ENCODE measurements at regions not wholly inside any gene's neighbourhood (a gene's known extent, or its start where the extent isn't known, plus 50 kb on each side); places are given as distances from the start of the nearest gene placed in this dataset.

DNA sequence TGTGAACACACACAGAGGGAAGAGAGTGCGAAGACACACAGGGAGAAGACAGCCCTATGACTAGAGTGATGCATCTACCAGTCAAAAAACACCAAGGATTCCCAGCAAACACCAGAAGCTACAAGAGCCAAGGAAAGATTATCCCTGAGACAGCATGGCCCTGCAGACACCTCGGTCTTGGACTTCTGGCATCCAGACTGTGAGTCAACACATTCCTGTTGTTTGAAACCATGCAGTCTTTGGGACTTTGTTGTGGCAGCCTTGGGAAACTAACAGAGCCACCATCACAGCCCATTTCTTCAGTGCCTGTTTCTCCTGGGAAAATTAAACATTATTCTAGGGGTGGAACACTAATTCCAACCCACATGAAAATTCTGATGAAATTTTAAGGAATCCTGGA is 220.6 kb downstream of the GXYLT1 start:
- no peak overlapping the region for H3K27ac ChIP-seq (ENCODE audit: low read length)
- H3K4me3 ChIP-seq (ENCODE audit: low read length) = no peak overlapping the region
- no peaks in the 10 kb centered on the region for H3K79me2 ChIP-seq (ENCODE audit: low read length)
- no peaks in the 10 kb centered on the region for H4K20me1 ChIP-seq (ENCODE audit: insufficient read depth, low read length)
- H3K9ac ChIP-seq (ENCODE audit: low read length) = no peak overlapping the region
- TF ChIP-seq, protein P1, sequence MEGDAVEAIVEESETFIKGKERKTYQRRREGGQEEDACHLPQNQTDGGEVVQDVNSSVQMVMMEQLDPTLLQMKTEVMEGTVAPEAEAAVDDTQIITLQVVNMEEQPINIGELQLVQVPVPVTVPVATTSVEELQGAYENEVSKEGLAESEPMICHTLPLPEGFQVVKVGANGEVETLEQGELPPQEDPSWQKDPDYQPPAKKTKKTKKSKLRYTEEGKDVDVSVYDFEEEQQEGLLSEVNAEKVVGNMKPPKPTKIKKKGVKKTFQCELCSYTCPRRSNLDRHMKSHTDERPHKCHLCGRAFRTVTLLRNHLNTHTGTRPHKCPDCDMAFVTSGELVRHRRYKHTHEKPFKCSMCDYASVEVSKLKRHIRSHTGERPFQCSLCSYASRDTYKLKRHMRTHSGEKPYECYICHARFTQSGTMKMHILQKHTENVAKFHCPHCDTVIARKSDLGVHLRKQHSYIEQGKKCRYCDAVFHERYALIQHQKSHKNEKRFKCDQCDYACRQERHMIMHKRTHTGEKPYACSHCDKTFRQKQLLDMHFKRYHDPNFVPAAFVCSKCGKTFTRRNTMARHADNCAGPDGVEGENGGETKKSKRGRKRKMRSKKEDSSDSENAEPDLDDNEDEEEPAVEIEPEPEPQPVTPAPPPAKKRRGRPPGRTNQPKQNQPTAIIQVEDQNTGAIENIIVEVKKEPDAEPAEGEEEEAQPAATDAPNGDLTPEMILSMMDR (IDR thresholded peaks at IDR 0.05; ENCODE audit: low read depth, low read length) = no peak
- peaks cover 6% of the 10 kb centered on the region; the same call in 1 of the 2 replicates for H3K4me1 ChIP-seq (ENCODE audit: low read length)
- no peak overlapping the region for H3K4me2 ChIP-seq (ENCODE audit: low read length)
- H3K36me3 ChIP-seq (replicated peaks; ENCODE audit: low read depth, low read length) = no peaks in the 10 kb centered on the region
- no peaks in the 10 kb centered on the region for H3K9me3 ChIP-seq (ENCODE audit: insufficient read depth, low read length)
- no peak overlapping the region for H2AFZ ChIP-seq (ENCODE audit: low read depth, low read length)
- no peaks in the 10 kb centered on the region for H3K27me3 ChIP-seq (ENCODE audit: low read depth, low read length)

DNA sequence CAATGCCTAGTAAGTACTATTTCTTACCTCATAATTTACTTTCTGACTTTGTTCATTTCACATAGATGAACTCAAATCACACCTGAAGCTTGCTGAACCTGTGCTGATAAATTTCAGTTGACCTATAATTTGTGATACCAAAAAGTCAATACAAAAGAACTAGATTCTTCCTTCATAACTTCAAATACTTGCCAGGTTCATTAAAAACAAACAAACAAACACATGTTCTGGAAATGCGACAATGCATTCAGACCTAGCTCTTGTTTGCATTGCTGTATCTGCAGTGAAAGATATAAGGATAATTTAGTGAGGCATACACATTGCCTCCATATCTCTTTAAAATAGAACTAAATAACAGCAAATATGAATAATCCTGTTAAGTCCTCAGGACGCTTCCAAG is 221.3 kb downstream of the GXYLT1 start:
- Histone ChIP-seq H3K27me3 (ENCODE audit: low read depth, low read length) (no peaks in the 10 kb centered on the region), H3K79me2 (ENCODE audit: low read length) (no peaks in the 10 kb centered on the region), H3K9me3 (ENCODE audit: insufficient read depth, low read length) (no peaks in the 10 kb centered on the region), H3K4me1 (ENCODE audit: low read length) (peaks cover 6% of the 10 kb centered on the region; the same call in 1 of the 2 replicates), H4K20me1 (ENCODE audit: insufficient read depth, low read length) (no peaks in the 10 kb centered on the region), H3K4me3 (ENCODE audit: low read length) (no peak overlapping the region), H2AFZ (ENCODE audit: low read depth, low read length) (no peak overlapping the region), H3K9ac (ENCODE audit: low read length) (no peak overlapping the region), H3K36me3 (replicated peaks; ENCODE audit: low read depth, low read length) (no peaks in the 10 kb centered on the region), H3K4me2 (ENCODE audit: low read length) (no peak overlapping the region), H3K27ac (ENCODE audit: low read length) (no peak overlapping the region)
- no peak for TF ChIP-seq EZH2phosphoT487 (IDR thresholded peaks at IDR 0.05; ENCODE audit: low read depth)
- TF ChIP-seq, protein P1 (IDR thresholded peaks at IDR 0.05; ENCODE audit: low read depth, low read length) = no peak

GRCh38 chr12:41920355-41920754 is 224.3 kb downstream of the GXYLT1 start:
- 0 out of 2 replicates have a peak, but pooled peaks cover 3% of the 10 kb centered on the region for H3K27me3 ChIP-seq (ENCODE audit: low read depth, low read length)

GRCh38 chr12:41919526-41920261 is 225.0 kb downstream of the GXYLT1 start:
- Histone ChIP-seq H2AFZ (ENCODE audit: low read depth, low read length) (no peak overlapping the region), H3K9me3 (ENCODE audit: insufficient read depth, low read length) (no peaks in the 10 kb centered on the region), H3K9ac (ENCODE audit: low read length) (no peak overlapping the region), H3K36me3 (replicated peaks; ENCODE audit: low read depth, low read length) (no peaks in the 10 kb centered on the region), H3K27ac (ENCODE audit: low read length) (no peak overlapping the region), H3K4me3 (ENCODE audit: low read length) (no peak overlapping the region), H4K20me1 (ENCODE audit: insufficient read depth, low read length) (no peaks in the 10 kb centered on the region), H3K4me2 (ENCODE audit: low read length) (no peak overlapping the region), H3K4me1 (ENCODE audit: low read length) (peaks cover 9% of the 10 kb centered on the region), H3K79me2 (ENCODE audit: low read length) (no peaks in the 10 kb centered on the region), H3K27me3 (ENCODE audit: low read depth, low read length) (0 out of 2 replicates have a peak, but pooled peaks cover 3% of the 10 kb centered on the region)
- TF ChIP-seq, protein P1 (IDR thresholded peaks at IDR 0.05; ENCODE audit: low read depth, low read length) = no peak

More at GRCh38 chr12:41920355-41920754, 224.3 kb downstream of the GXYLT1 start:
- Histone ChIP-seq H2AFZ (ENCODE audit: low read depth, low read length) (no peak overlapping the region), H3K4me3 (ENCODE audit: low read length) (no peak overlapping the region), H3K4me2 (ENCODE audit: low read length) (no peak overlapping the region), H3K36me3 (replicated peaks; ENCODE audit: low read depth, low read length) (no peaks in the 10 kb centered on the region), H3K9ac (ENCODE audit: low read length) (no peak overlapping the region), H3K9me3 (ENCODE audit: insufficient read depth, low read length) (no peaks in the 10 kb centered on the region), H3K79me2 (ENCODE audit: low read length) (no peaks in the 10 kb centered on the region), H3K27ac (ENCODE audit: low read length) (no peak overlapping the region), H4K20me1 (ENCODE audit: insufficient read depth, low read length) (no peaks in the 10 kb centered on the region), H3K4me1 (ENCODE audit: low read length) (peaks cover 9% of the 10 kb centered on the region)
- TF ChIP-seq, protein P1 (IDR thresholded peaks at IDR 0.05; ENCODE audit: low read depth, low read length) = no peak
- TF ChIP-seq EZH2phosphoT487 (IDR thresholded peaks at IDR 0.05; ENCODE audit: low read depth) = no peak
